KOPT-K1 (cell line): ENCODE measurements at regions not wholly inside any gene's neighbourhood (a gene's known extent, or its start where the extent isn't known, plus 50 kb on each side); places are given as distances from the start of the nearest gene placed in this dataset.

Experiments used
- H3K27ac ChIP-seq: fragments of 200-600 bp; sonication (generic); 2 replicates; pipeline ENCODE4 v1.5.1; 2016; ENCODE audit warnings: antibody characterized with exemption, mild to moderate bottlenecking, low read depth, low read length; ENCODE audit not compliant: poor library complexity, severe bottlenecking
- H3K36me3 ChIP-seq: fragments of 200-600 bp; sonication (generic); 2 replicates; pipeline ENCODE4 v1.5.1; 2017; ENCODE audit warnings: antibody characterized with exemption, mild to moderate bottlenecking, low read length, moderate library complexity; ENCODE audit not compliant: insufficient read depth
- H3K9me3 ChIP-seq: fragments of 200-600 bp; sonication (generic); 2 replicates; pipeline ENCODE4 v1.5.1; 2017; ENCODE audit warnings: antibody characterized with exemption, low read length, mild to moderate bottlenecking; ENCODE audit not compliant: insufficient read depth, poor library complexity, severe bottlenecking

DNA sequence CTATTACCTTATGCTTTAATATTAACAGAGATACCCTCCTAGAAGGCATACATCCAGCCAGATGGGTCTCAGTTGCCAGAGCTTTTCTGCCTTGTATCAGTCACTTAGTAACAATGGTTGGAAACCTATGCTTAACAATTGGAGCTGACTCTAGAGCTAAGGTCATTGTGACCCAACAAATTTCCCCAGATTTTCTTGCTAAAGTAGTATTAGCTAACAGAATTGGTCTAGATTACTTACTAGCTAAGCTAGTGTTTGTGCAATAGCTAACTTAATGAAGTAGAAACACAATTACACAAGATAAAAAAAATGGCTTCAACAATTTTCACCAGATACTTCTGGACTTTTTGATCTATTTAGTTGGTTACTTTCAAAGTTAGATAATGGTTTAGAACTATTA, 236.9 kb downstream of the NSUN3 start:
- Histone ChIP-seq H3K27ac (no peak overlapping the region), H3K36me3 (no peaks in the 10 kb centered on the region), H3K9me3 (no peaks in the 10 kb centered on the region)

DNA sequence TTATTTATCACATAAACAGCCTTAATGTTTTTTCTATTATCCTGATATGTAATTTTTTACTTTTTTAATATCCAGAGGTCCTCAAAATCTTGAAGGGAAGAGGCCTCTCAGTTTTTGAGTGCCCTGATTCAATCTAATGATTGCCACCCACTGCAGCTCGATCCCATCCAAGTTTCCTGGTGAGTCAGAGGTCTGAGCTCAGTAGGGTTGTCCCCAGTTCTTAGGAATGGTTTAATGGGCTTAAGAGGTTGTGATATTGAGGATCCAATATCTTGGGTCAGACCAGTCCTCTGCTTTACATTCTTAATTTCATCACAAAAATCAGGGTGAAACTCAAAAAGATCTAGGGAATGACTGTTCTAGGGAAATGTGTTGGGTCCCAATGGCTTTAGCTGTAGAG, 238.5 kb downstream of the NSUN3 start:
- H3K27ac ChIP-seq: no peak overlapping the region
- no peaks in the 10 kb centered on the region for H3K36me3 ChIP-seq

DNA sequence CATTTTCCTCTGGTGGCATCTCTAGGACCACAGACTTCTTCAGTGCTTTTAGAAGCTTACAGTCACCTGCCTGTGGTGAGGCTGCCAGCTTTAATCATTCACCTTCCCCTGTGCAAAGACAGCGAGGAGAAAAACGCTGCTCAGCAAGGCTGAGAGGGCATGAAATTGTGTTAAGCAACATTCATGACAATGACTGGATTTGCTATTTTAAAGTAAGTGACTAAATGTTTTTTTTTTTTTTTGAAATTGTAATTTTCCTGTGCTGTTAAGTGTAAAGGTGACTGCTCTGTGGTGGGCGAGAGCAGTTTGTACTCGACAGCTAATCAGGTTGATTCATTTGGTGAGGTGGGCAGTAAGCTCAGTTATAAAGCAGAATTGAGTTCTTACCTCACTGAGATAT, 240.4 kb downstream of the NSUN3 start:
- H3K27ac ChIP-seq: no peak overlapping the region
- H3K9me3 ChIP-seq: no peaks in the 10 kb centered on the region
- no peaks in the 10 kb centered on the region for H3K36me3 ChIP-seq

More for the DNA sequence above, 238.5 kb downstream of the NSUN3 start:
- H3K9me3 ChIP-seq: no peaks in the 10 kb centered on the region

DNA sequence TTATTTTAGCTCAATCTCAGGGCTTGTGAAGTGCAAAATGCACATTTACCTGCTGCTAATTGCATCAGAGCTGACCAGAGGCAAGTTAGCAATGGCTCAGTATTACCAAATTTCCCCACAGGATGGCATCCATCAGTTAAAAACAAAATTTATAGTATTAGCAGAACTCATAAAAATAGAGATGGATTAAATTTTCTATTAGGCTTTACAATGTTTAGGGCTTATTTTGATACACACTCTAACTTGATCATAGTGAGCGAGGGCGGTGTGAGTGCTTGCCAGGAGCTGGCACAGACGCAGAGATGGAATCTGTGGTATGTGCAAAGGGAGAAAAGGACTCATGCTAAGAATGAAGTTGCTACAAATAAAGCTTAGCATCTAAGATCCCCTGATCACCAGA, 241.0 kb downstream of the NSUN3 start:
- Histone ChIP-seq H3K27ac (no peak overlapping the region), H3K9me3 (no peaks in the 10 kb centered on the region), H3K36me3 (no peaks in the 10 kb centered on the region)

DNA sequence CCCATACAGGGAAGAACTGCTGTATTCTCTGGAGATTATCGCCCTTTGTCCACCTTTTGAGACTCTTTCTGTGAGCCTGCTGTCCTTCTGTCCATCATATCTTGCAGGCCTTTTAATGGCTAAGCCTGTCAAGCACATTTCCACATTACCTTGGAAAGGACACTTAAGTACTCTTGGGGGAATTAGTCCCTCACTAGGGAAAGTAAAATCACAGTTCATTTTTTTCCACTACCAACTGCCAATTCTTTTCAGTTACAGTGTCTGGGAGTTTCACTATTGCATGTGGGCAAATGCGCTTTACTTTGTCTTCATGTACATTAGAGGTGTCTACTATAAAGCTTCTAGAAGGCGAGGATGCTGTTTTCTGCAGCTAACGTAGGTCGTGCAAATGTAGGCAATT, 242.1 kb downstream of the NSUN3 start:
- Histone ChIP-seq H3K9me3 (no peaks in the 10 kb centered on the region), H3K27ac (no peak overlapping the region), H3K36me3 (no peaks in the 10 kb centered on the region)

DNA sequence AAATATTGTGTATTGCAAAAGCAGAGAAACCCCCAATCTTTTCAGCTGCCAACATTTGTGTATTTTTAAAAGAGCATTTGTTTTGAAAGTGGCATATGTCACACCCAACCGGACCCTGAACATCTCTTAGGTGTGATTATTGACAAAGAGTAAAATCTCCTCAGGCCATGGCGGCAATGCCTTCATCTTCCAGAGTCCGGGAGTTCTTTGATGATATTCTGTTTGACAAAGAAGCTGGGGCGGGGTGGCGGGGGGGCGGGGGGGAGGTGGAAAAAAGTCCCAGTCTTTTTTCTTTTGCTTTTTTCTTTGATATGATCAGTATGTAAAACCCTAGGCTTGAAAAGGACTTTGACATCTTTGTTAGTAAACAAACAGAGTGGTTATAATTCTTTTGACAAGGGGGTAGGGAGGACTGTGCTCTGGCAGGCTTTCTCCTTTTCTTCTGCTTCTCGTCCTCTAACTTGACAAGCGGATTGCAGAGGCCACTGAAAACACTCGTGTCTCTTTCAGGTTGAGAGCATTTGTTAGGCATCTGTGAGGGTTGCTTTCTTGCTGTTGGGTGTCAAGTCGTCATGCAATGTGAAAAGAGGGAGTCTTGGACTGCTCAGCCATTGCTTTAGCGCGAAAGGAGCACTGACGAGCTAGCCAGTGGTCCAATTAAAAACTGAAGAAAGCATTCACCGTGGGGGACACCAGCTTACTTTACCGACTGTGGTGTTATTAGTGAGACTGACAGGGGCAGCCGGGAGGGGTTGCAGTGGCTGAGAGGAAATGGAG, 243.2 kb downstream of the NSUN3 start:
- H3K36me3 ChIP-seq: no peaks in the 10 kb centered on the region
- no peaks in the 10 kb centered on the region for H3K9me3 ChIP-seq
- no peak overlapping the region for H3K27ac ChIP-seq

DNA sequence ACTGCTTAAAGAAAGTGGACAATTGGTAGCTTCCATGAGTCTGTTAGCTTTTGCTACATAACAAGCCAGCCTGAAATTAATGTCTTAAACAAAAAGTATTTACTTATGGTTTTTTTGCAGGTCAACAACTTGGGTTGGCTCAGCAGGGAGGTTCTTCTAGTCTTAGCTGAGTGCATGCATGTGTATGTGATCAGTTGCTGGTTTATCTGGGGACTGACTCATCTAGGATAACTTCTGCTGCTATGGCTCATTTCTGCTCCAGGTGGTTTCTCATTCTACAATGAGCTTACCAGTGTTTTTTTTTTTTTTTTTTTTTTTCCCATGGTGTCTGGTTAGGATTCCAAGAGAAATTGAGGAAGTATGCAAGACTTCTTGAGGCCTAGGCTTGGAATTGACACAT, 244.7 kb downstream of the NSUN3 start:
- no peaks in the 10 kb centered on the region for H3K36me3 ChIP-seq
- H3K27ac ChIP-seq: no peak overlapping the region

DNA sequence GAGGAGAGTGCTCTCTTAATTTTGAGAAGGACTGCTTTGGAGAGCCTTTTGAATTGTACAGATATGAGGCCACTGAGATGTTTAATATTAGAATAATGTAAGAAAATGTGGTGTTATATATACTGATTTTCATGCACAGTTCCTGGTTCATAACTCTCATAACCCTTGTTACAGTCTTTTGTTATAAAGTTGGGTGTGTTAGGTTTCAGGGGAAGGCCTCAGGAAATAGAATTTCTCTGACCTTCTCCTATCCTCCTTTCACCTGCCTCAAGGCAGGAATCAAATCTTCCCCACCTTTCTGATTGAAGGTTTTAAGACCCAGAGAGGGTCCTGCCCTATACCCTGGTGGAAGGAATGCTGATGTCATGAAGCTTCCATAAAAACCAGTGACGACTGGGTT, 245.9 kb downstream of the NSUN3 start:
- Histone ChIP-seq H3K9me3 (no peaks in the 10 kb centered on the region), H3K36me3 (no peaks in the 10 kb centered on the region), H3K27ac (no peak overlapping the region)

More for the DNA sequence above, 244.7 kb downstream of the NSUN3 start:
- no peaks in the 10 kb centered on the region for H3K9me3 ChIP-seq

DNA sequence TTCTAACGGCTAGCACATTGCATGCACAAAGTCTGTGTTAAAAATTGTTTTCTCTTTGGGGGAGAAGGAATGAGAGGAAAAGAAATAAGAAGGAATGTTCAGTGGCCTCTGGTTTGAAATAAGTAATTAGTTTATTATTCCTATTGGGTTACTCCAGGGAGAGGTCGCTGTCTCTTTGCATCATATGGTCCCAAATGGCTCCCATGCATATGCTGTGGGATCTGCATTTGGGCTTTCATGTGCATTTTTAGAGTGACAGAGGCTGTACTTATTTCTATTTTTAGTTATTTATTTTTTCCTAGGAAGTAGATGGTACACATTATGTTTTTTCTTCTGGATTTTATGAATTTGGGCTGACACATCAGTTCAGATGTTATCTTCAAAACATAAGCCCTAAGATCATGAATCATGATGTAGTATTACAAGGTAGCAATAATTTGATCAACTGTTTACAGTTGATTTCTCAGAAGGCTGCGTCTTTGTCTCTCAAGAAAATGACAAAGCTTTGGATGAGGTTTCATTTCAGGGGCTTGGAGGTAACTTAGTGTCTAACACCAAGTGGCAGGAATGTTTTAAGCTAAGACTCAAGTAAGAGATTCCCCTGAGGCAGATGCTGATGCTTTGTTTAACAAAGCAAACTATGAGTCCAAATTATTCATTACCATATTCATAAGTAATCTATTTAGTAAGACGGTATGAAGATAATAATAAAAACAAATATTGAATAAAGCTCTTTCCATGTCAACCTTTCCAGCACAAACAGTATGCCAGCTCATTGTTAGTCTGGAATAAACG, 247.7 kb downstream of the NSUN3 start:
- Histone ChIP-seq H3K9me3 (no peaks in the 10 kb centered on the region), H3K27ac (no peak overlapping the region), H3K36me3 (no peaks in the 10 kb centered on the region)

DNA sequence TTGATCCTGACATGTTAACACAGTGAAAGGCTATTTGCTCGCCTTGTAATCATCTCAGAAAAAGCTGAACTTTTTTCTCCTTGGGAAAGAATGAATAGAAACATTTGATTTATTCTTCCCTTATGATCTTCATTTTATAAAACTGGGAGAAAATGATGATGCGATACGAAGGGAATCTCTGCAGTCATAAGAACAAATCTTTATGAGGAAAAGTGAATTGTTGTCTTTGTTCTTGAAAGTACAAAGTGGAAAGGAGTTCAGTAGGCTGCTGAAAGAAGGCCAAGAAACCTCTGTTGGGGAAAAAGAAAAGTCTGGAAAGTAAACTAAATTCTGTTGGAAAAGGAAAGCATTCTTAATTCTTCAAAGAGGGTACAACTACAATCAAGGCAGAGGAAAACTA, 248.8 kb downstream of the NSUN3 start:
- no peak overlapping the region for H3K27ac ChIP-seq
- H3K9me3 ChIP-seq: no peaks in the 10 kb centered on the region
- H3K36me3 ChIP-seq: no peaks in the 10 kb centered on the region

DNA sequence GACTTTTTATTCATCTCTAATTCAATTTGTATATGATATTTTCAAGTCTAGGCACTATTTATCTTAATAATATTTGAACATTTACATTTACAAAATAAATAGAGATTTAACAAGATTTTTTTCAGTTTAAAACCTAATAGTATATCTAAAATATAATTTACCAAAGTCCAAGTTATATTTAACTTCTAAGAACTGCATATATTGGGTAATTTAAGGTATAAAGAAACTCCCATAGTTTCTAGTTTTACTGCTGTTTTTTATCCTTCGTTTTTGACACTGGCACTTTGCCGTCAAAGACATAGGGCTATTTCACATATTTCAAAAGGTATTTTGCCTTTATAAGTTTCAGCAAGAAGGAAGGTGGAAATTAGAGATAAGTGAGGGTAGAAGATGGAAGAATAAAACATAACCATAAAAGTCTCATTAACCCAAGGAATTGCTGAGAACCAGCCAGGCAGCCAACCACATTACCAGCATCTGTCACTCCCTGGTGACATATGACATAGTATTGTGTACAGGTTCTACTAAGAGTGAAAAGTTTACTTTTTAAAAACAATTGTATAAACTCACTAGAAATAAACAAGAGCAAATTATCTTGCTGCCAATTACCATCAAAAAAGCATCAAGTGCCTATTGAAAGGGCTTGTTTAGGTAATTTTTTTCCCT, 251.5 kb downstream of the NSUN3 start:
- H3K36me3 ChIP-seq: no peaks in the 10 kb centered on the region

DNA sequence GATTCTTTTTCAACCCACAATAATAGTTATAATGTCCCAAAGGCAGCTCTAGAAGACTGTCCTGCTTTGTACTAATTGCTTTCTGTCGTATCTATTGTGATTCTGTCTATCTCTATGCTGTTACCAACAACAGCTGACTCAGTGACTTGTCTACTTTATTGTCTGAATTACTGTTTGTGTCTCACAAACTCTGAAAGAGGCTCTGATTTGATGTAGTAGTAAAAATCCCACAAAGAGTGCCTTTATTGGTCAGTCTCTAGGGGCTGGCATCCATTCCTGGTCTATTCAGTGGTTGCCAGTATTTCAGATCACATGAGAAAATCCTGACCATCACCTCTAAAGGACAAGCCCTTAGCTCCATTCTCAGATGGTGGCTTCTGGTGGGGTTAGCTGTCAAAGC, 254.2 kb downstream of the NSUN3 start:
- H3K27ac ChIP-seq: no peak overlapping the region

More for the DNA sequence above, 251.5 kb downstream of the NSUN3 start:
- Histone ChIP-seq H3K9me3 (no peaks in the 10 kb centered on the region), H3K27ac (no peak overlapping the region)

DNA sequence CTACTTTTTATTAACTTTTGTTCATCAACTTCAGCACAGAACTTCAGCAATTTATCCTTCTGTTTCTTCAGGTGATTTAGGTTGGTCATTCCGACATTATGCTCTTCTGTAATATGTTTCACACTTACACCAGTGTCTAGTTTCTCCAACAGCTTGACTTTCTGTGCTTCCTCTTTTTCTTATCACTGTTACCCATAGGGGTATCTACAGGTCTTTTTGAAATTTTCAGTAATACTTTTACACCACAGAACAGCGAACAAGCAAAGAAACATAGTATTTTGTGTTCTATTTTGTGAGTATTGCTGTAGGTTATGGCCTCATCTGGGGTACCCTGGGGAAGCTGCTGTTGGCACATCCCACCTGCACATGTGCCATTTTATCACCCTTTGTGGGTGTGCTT, 260.7 kb downstream of the NSUN3 start:
- no peak overlapping the region for H3K27ac ChIP-seq
- H3K9me3 ChIP-seq: no peaks in the 10 kb centered on the region

More for the DNA sequence above, 254.2 kb downstream of the NSUN3 start:
- no peaks in the 10 kb centered on the region for H3K36me3 ChIP-seq
- no peaks in the 10 kb centered on the region for H3K9me3 ChIP-seq

DNA sequence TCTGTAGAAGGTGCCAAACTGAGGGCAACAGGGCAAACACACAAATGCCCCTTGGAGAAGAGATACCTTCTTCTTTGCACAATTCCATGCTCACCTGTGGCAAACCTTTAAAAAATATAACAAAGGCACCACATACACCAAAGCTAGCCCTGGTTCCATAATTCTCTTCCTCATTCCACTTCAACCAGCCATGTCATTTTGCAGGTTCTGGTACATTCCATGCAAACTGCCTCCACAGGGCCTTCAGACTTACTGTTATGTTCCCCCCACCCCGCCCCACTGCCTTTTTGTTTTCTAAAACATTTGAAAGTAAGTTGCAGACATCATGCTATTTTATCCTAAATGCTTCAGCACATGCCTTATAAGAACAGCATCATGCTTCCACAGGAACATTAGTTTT, 269.0 kb downstream of the NSUN3 start:
- H3K27ac ChIP-seq: no peak overlapping the region
- no peaks in the 10 kb centered on the region for H3K36me3 ChIP-seq
- H3K9me3 ChIP-seq: no peaks in the 10 kb centered on the region

More for the DNA sequence above, 260.7 kb downstream of the NSUN3 start:
- H3K36me3 ChIP-seq: no peaks in the 10 kb centered on the region

DNA sequence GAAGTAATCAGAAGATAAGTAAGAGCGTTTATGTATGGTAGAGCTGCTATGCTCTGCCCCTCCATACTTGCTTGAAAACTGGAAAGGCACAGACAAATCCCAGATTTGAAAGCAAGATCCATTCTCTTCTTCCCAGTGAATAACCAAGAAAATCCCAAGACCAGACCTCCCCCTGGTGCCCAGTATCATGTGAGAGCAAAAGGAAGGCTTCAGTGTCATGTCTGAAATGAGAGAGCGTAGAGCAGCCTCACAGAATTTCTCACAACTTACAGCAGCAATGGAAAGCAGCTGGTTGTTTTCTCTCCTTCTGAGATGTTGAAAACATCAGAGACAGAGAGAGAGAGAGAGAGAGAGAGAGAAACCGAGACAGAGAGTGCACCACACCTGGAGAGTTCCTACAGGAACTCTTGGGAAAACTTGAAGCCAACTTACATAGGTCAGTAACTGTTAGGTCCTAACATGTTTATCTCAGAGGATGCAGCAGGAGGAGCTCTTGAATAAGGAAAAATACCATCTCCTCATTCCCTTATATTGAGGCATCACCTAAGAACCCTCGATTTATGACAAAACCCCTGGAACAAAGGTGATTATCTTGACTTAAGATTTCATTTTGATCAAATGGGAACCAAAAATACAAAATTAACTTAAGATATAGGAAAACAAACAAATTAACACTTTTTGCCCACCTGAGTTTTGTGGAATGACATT, 273.3 kb downstream of the NSUN3 start:
- H3K9me3 ChIP-seq: no peaks in the 10 kb centered on the region

More for the DNA sequence above, 273.3 kb downstream of the NSUN3 start:
- Histone ChIP-seq H3K36me3 (no peaks in the 10 kb centered on the region), H3K27ac (no peak overlapping the region)
